CD1c-positive myeloid dendritic cell (primary cell): ENCODE measurements at regions not wholly inside any gene's neighbourhood (a gene's known extent, or its start where the extent isn't known, plus 50 kb on each side); places are given as distances from the start of the nearest gene placed in this dataset.
"Not testable (repeated sequence)": the region's sequence is repeated elsewhere in the genome, so short reads cannot be mapped to it uniquely, and the experiment has no call there.

Experiments used
- DNase-seq: peaks from one replicate; pipeline ENCODE4 v3.0.0-alpha.2; 2016; ENCODE audit errors: extremely low spot score

GRCh38 chr5:38148021-38148625 is 110.2 kb upstream of the EGFLAM start:
- no peak for DNase-seq

GRCh38 chr5:38143384-38143783 is 115.0 kb upstream of the EGFLAM start:
- DNase-seq = no peak

GRCh38 chr5:38141665-38142064 is 116.7 kb upstream of the EGFLAM start:
- no peak for DNase-seq

- no peak for DNase-seq
These were observed 119.8 kb upstream of the EGFLAM start for GRCh38 chr5:38138574-38138973.

- DNase-seq = no peak
These were observed 122.8 kb upstream of the EGFLAM start for GRCh38 chr5:38135486-38136039.

GRCh38 chr5:38134810-38135209 is 123.5 kb upstream of the EGFLAM start:
- DNase-seq = no peak

- DNase-seq = not testable (repeated sequence)
These were observed 124.1 kb upstream of the EGFLAM start for GRCh38 chr5:38134294-38134693.

GRCh38 chr5:38131686-38132085 is 126.7 kb upstream of the EGFLAM start:
- no peak for DNase-seq

GRCh38 chr5:38124321-38124720 is 134.0 kb upstream of the EGFLAM start:
- no peak for DNase-seq

- DNase-seq = no peak
These were observed 136.9 kb upstream of the EGFLAM start for GRCh38 chr5:38121420-38121819.

- no peak for DNase-seq
These were observed 138.5 kb upstream of the EGFLAM start for GRCh38 chr5:38119836-38120235.

GRCh38 chr5:38117784-38118479 is 140.4 kb upstream of the EGFLAM start:
- no peak for DNase-seq

- DNase-seq = no peak
These were observed 143.0 kb upstream of the EGFLAM start for GRCh38 chr5:38115318-38115827.

- DNase-seq = no peak
These were observed 144.5 kb upstream of the EGFLAM start for GRCh38 chr5:38113880-38114279.

GRCh38 chr5:38113456-38113855 is 144.9 kb upstream of the EGFLAM start:
- no peak for DNase-seq

- DNase-seq = no peak
These were observed 145.4 kb upstream of the EGFLAM start for GRCh38 chr5:38112938-38113337.

GRCh38 chr5:38110130-38110529 is 148.2 kb upstream of the EGFLAM start:
- DNase-seq = no peak

GRCh38 chr5:38107096-38107495 is 151.3 kb upstream of the EGFLAM start:
- DNase-seq = no peak

- DNase-seq = no peak
These were observed 152.6 kb upstream of the EGFLAM start for GRCh38 chr5:38105801-38106200.

- DNase-seq = no peak
These were observed 153.2 kb upstream of the EGFLAM start for GRCh38 chr5:38105231-38105570.

GRCh38 chr5:38104497-38105230 is 153.7 kb upstream of the EGFLAM start:
- DNase-seq = no peak

- DNase-seq = no peak
These were observed 156.5 kb upstream of the EGFLAM start for GRCh38 chr5:38101897-38102296.
